HEK293 (cell line): ENCODE measurements at regions not wholly inside any gene's neighbourhood (a gene's known extent, or its start where the extent isn't known, plus 50 kb on each side); places are given as distances from the start of the nearest gene placed in this dataset.

ENCODE experiments used
- GLI4 ChIP-seq: fragments of 450-650 bp; formaldehyde crosslinking; IDR thresholded peaks from 2 replicates; pipeline ENCODE4 v1.5.1; 2016; ENCODE audit warnings: missing biosample characterization, missing genetic modification characterization
- KLF1 ChIP-seq: fragments of 450-650 bp; formaldehyde crosslinking; IDR thresholded peaks from 2 replicates; pipeline ENCODE4 v1.5.1; 2016; ENCODE audit warnings: missing biosample characterization, missing genetic modification characterization
- KLF16 ChIP-seq: fragments of 450-650 bp; formaldehyde crosslinking; IDR thresholded peaks from 2 replicates; pipeline ENCODE4 v1.5.1; 2017; ENCODE audit warnings: missing biosample characterization, missing genetic modification characterization
- TCF7L2 ChIP-seq: IDR thresholded peaks from 2 replicates; pipeline ENCODE4 v1.6.1; 2011; ENCODE audit warnings: low read depth, mild to moderate bottlenecking, inconsistent platforms, low read length, moderate library complexity, borderline replicate concordance
- ZBTB20 ChIP-seq: fragments of 450-650 bp; formaldehyde crosslinking; IDR thresholded peaks from 2 replicates; pipeline ENCODE4 v1.5.1; 2016; ENCODE audit warnings: missing biosample characterization, missing genetic modification characterization
- ZNF23 ChIP-seq: fragments of 450-650 bp; formaldehyde crosslinking; IDR thresholded peaks from 2 replicates; pipeline ENCODE4 v1.5.1; 2016; ENCODE audit warnings: missing biosample characterization, missing genetic modification characterization, borderline replicate concordance
- ZNF292 ChIP-seq: fragments of 450-650 bp; formaldehyde crosslinking; IDR thresholded peaks from 2 replicates; pipeline ENCODE4 v1.5.1; 2016; ENCODE audit warnings: low read depth, missing biosample characterization, missing genetic modification characterization, borderline replicate concordance
- TF ChIP-seq, protein P1 (sequence below): fragments of 450-650 bp; formaldehyde crosslinking; IDR thresholded peaks from 2 replicates; pipeline ENCODE4 v1.5.1; 2016; ENCODE audit warnings: missing biosample characterization, missing genetic modification characterization

DNA sequence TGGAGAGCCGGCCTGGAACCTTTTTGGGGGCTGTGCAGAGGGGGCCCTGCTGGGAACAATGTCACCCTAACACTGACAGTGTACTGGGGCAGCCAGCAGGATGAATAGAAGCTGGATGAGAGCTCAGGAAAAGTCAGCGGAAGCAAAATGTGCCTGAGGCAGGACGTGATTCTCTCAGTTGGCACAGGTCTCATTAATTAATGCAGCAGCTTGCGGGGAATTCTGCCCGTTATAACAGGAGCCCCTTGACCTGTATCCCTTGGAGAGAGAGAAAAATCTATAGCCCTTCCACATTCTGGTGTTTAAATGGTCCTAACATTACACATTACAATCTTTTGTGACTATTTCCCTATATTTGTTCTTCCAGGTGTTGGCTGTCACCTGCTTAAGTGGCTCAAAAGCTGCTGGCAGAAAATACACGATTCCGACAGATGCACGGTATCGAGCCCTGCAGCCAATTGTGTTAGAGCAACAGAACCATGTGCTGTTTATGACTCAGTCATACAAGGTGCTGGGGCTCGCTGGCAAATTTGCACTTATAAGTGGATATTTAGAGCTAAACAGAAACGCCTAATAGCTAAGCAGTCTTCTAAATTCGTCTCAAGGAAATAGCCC lies 854.7 kb downstream of the AACS start:
- TF ChIP-seq ZNF292 (tag by site-specific recombination) (no peak), TCF7L2 (no peak), ZNF23 (tag by site-specific recombination) (no peak), KLF1 (tag by site-specific recombination) (no peak), GLI4 (tag by site-specific recombination) (no peak), KLF16 (tag by site-specific recombination) (no peak), ZBTB20 (tag by site-specific recombination) (no peak)
- TF ChIP-seq, protein P1, sequence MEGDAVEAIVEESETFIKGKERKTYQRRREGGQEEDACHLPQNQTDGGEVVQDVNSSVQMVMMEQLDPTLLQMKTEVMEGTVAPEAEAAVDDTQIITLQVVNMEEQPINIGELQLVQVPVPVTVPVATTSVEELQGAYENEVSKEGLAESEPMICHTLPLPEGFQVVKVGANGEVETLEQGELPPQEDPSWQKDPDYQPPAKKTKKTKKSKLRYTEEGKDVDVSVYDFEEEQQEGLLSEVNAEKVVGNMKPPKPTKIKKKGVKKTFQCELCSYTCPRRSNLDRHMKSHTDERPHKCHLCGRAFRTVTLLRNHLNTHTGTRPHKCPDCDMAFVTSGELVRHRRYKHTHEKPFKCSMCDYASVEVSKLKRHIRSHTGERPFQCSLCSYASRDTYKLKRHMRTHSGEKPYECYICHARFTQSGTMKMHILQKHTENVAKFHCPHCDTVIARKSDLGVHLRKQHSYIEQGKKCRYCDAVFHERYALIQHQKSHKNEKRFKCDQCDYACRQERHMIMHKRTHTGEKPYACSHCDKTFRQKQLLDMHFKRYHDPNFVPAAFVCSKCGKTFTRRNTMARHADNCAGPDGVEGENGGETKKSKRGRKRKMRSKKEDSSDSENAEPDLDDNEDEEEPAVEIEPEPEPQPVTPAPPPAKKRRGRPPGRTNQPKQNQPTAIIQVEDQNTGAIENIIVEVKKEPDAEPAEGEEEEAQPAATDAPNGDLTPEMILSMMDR (tag by site-specific recombination), result no peak
